ENCODE measurements at regions not wholly inside any gene's neighbourhood (a gene's known extent, or its start where the extent isn't known, plus 50 kb on each side); places are given as distances from the start of the nearest gene placed in this dataset.
"Not testable (repeated sequence)": the region's sequence is repeated elsewhere in the genome, so short reads cannot be mapped to it uniquely, and the experiment has no call there.

GRCh38 chr10:2790396-2791188 lies 276.8 kb upstream of the PFKP start:
- DNase-seq (ENCODE audit: low spot score): no peak

GRCh38 chr10:2786251-2786650 lies 281.1 kb upstream of the PFKP start:
- no peak for DNase-seq (ENCODE audit: low spot score)

DNA sequence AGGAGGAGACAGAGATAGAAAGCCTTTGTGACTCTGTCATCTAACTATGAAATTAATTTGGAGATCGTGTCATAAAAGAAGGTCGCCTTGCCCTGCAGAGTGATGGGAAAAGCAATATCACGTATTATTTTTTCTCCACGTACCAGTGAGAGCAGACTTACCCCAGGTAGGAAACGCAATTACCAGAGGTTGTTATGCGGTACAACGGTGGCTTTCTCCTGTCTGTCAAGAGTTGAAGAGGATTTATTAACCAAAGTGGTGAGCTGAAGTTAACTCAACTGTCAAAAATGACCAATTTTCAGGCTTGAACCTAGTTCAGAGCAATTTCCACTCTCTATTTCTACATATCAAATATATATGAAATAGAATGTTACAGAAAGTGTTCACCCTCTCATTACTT lies 282.6 kb upstream of the PFKP start:
- DNase-seq (ENCODE audit: low spot score): no peak

GRCh38 chr10:2782950-2783349 lies 284.4 kb upstream of the PFKP start:
- DNase-seq (ENCODE audit: low spot score): no peak

GRCh38 chr10:2782265-2782664 lies 285.1 kb upstream of the PFKP start:
- DNase-seq (ENCODE audit: low spot score): no peak

GRCh38 chr10:2777666-2778355 lies 289.5 kb upstream of the PFKP start:
- no peak for DNase-seq (ENCODE audit: low spot score)

- DNase-seq (ENCODE audit: low spot score): no peak
Measured at GRCh38 chr10:2772816-2773631, 294.3 kb upstream of the PFKP start.

DNA sequence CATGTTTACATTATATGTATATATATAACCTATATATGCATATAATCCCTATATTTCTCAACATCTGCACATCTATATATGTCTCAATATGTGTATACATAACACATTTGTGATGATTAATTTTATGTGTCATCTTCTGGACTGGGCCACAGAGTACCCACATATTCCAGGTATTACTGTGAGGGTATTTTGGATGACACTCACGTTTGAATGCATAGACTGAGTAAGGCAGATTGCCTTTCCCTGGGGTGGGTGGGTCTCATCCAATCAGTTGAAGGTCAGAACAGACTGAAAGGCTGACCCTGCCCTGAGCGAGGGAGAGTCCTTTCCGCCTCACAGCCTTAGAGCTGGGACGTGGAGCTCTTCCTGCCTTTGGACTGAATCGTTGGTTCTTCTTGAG lies 295.2 kb upstream of the PFKP start:
- DNase-seq (ENCODE audit: low spot score): no peak

DNA sequence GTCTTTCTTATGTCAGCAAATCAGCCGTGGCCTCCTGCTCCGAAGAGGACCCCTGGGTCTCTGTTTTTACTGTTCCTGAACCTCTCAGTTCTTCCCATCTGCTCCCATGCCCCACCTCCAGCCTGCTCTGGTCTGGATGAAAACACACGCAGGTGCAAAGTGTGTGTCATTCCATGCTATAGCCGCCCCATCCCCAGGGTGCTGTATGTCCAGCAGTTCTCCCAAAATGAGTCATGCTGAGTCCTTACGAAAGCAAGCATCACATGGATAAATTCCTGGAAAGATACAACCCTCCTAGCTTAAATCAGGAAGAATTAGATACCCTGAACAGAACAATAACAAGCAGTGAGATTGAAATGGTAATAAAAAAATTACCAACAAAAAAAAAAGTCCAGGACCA lies 300.1 kb upstream of the PFKP start:
- not testable (repeated sequence) for DNase-seq (ENCODE audit: low spot score)

DNA sequence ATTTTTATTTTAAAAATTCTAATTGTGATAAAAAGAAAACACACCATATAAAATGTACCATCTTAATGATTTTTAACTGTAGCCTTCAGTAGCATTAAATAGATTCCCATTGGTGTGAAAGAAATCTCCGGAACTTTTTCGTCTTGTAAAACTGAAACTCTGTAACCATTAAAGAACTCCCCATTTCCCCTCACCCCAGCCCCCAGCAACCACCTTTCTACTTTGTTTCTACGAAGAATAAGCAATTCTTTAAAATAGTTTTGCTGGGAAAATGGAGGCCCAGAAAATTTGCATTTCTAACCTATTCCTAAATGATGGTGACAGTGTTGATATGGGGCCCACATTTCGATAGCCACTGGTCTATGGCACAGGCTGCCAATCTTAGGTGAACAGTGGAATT lies 305.4 kb upstream of the PFKP start:
- no peak for DNase-seq (ENCODE audit: low spot score)

DNA sequence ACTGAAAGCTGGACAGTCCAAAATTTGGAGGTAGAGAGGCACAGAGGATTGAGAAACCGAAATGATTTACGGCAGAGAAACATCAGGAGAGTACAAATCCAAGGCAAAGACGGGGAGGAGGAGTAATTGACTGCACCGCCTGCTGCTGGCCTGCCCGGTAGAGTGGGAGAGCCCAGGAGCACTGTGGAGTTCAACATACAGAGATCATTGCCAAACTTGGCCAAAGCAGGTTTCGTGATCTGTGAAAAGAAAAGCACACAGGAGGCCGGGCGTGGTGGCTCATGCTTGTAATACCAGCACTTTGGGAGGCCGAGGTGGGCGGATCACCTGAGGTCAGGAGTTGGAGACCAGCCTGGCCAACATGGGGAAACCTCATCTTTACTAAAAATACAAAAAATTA lies 306.0 kb upstream of the PFKP start:
- DNase-seq (ENCODE audit: low spot score): no peak

DNA sequence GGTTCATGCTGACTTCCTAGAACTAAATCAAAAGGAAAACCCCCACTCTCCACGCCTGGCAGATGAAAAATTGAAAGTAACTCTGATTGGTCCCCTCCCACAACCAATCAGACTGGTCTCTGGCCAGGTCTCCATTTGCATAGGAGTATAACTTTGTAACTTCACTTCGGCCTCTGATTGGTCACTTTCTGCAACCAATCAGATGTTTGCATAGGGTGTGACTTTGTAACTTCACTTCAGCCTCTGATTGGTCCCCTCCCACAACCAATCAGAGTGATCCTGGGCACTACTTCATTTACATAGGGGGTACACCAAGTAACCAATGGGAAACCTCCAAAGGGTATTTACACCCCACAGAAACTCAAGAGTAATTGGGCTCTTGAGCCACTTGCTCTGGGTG lies 306.6 kb upstream of the PFKP start:
- DNase-seq (ENCODE audit: low spot score): no peak

GRCh38 chr10:2759233-2759632 lies 308.1 kb upstream of the PFKP start:
- no peak for DNase-seq (ENCODE audit: low spot score)

GRCh38 chr10:2754943-2755342 lies 312.4 kb upstream of the PFKP start:
- no peak for DNase-seq (ENCODE audit: low spot score)

DNA sequence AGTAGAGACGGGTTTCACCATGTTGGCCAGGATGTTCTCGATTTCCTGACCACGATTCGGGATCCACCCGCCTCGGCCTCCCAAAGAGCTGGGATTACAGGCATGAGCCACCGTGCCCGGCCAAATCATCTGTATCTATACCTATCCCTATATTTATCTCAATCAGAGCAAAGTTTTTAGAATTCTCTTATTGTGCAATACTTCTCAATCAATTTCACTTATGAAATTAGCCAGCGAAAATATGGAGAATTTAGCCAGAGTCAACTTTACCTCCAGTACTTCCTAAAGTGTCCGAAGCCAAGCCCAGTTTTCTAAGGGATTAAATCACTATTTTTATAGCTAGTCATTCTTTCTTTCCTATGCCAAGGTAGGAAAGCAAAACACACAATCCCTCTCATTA lies 319.1 kb upstream of the PFKP start:
- no peak for DNase-seq (ENCODE audit: low spot score)

GRCh38 chr10:2746638-2747037 lies 320.7 kb upstream of the PFKP start:
- DNase-seq (ENCODE audit: low spot score): no peak

GRCh38 chr10:2745666-2746065 lies 321.7 kb upstream of the PFKP start:
- no peak for DNase-seq (ENCODE audit: low spot score)

DNA sequence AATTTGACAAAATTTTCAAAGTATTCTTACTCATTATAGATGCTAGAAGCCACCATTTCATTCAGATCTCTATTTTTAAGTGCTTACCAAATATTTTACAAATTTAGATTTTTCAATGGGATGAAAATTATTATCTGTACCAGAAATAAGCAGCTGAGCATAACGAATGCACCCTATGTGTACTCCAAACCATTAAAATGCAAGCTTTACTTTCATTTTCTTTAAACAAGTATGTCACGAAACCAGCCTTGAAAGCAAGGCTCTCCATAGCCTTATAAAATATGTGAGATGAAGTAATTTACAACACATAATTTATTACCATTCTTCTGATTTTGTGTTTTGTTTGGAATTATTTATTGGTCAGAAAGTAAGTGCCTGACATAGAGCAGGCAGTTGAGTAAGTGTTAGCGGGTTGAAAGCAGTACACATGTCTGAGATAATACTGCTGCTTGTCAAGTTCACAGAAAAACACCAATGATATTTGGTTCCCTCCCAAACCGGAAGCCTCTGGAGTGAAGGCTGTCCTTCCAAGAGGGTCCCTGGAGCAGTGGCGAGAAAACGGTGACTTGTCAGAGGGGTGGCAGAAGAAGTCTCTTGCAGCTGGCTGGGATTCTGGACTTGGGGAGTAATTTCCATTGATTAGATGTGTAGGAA lies 322.7 kb upstream of the PFKP start:
- DNase-seq (ENCODE audit: low spot score): no peak

DNA sequence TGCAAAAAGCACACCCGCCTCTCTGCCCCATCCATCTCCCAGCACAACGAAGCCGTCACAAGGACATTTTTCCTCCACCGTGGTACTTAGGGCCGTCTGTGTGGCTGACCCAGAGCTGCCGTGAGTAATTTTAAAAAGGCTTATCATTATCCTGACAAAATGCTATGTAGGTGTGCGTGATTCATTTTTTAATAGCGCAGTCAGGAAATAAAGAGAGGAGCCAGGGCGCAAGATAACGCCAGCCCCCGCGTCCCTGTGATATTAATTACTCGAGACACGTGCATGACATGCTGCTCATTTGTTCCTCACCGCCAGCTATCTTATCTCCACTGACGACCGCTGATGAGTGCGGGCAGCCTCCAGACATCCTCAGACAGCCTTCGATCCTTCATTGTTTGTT lies 332.7 kb upstream of the PFKP start:
- no peak for DNase-seq (ENCODE audit: low spot score)

DNA sequence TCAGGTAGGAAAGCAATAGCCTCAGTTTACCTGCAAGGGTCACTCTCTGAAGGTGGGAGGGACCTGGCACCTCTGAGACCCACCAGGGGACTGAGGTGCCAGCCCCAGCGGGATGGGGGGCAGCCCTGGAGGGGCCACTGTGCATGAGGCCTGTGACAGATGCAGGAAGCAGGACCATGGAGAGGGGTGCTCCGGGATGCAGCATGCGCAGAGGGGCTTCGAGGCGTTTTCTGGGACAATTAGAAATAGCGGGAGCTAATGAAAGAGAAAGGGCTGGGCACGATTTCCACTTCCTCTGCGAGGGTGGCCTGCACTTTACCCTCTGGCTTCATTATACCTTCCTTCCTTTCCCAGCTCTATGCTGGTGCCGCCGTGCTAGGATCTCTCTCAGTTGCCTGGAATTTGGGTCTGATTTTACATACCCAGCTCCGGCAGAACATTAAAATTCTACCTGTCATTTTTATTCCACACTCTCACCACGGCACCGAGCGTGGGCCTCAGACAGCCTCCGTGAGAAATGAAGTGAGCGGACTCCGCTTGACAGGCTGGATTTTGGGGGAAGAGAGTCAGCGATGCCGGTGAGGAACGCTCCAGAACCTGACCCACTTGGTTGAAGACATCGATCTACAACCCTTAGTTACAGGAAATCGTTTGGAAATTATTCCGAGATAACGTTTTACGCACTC lies 333.9 kb upstream of the PFKP start:
- DNase-seq (ENCODE audit: low spot score): no peak

DNA sequence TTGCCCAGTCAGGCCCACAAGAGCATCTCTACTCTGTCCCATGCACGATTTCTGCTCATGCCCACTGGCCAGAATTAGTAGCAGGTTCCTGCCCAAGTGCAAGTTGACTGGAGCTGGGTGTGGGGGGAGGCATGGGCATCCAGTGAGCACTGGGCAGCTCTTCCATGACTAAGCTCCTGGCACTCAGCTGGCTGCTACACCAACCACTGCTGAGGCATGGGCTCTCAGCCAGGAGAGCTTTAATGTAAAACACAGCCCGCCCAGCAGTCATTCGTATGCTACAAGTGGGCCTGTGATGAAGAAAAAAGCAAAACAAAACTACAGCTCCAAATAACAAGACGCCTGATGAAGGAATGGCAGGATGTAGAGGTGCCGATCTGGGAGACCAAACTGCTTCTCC lies 335.4 kb upstream of the PFKP start:
- DNase-seq (ENCODE audit: low spot score): no peak

DNA sequence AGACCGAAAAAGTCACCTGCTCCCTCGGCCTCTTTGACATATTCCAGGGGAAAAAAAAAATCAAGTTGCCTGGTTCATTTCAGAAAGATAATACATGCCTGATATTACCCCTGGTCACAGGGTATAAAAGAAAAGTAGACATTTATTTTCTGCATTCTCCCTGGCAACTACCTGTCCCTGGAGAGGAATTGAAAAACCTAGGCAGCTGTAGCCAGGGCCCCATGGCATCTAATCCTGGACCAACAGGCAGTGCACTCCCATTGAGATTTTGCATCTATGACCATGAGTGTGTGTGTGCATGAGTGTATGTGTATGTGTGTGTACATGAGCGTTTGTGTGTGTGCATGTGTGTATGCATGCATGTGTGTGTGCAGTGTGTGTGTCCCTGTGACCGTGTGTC lies 338.2 kb upstream of the PFKP start:
- DNase-seq (ENCODE audit: low spot score): no peak

All from germinal center (tissue), 1 donor.